ENCODE measurements at regions not wholly inside any gene's neighbourhood (a gene's known extent, or its start where the extent isn't known, plus 50 kb on each side); places are given as distances from the start of the nearest gene placed in this dataset.

DNA sequence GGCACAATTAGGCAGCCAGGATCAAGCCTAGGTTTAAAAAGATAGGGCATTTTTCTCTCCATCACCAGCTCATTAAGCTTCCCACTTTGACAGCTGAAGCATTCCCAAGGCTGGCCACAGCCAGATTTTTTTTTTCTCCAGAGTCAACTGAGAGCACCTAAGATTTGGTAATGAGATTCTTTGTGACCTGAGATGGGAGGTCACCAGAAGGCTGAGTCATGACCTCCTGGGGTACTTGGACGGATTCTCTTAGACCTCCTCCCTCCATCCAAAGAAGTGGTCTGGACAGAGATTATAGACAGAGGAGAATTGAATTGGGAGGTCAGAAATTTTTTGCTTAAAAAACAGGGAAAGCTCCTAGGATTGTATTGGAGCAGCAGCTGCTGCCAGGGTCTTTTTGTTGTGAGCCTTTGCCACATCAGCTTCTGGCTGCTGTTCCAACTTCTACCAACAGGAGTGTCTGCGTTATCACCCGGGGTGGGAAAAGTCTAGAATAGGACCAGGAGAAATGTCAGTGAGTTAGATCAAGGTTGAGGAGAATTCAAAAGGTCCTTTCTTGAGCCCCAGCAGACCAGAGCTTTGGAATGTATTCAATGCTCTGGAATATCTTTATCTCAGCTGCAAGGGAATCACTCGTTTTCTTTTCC is 221.2 kb upstream of the N4BP1 start:
- Histone ChIP-seq H3K36me3 (replicated peaks; ENCODE audit: insufficient read depth, low read depth) (no peaks in the 10 kb centered on the region), H3K27me3 (no peaks in the 10 kb centered on the region), H3K9me3 (ENCODE audit: low read depth) (no peaks in the 10 kb centered on the region), H2AFZ (no peak overlapping the region), H3K4me1 (ENCODE audit: insufficient read depth) (no peaks in the 10 kb centered on the region), H3K4me2 (no peak overlapping the region), H3K79me2 (no peaks in the 10 kb centered on the region), H3K27ac (no peak overlapping the region), H4K20me1 (ENCODE audit: insufficient read depth, poor library complexity, severe bottlenecking) (no peaks in the 10 kb centered on the region), H3K9me2 (replicated peaks; ENCODE audit: insufficient read depth) (no peaks in the 10 kb centered on the region), H3K4me3 (no peak overlapping the region)
- no peak for DNase-seq (ENCODE audit: low spot score)
- TF ChIP-seq, protein P1, sequence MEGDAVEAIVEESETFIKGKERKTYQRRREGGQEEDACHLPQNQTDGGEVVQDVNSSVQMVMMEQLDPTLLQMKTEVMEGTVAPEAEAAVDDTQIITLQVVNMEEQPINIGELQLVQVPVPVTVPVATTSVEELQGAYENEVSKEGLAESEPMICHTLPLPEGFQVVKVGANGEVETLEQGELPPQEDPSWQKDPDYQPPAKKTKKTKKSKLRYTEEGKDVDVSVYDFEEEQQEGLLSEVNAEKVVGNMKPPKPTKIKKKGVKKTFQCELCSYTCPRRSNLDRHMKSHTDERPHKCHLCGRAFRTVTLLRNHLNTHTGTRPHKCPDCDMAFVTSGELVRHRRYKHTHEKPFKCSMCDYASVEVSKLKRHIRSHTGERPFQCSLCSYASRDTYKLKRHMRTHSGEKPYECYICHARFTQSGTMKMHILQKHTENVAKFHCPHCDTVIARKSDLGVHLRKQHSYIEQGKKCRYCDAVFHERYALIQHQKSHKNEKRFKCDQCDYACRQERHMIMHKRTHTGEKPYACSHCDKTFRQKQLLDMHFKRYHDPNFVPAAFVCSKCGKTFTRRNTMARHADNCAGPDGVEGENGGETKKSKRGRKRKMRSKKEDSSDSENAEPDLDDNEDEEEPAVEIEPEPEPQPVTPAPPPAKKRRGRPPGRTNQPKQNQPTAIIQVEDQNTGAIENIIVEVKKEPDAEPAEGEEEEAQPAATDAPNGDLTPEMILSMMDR (IDR thresholded peaks at IDR 0.05; ENCODE audit: poor library complexity), result peak; percentile 16
- TF ChIP-seq EZH2 (IDR thresholded peaks at IDR 0.05; ENCODE audit: borderline replicate concordance), result no peak
- 33% methylated on average over 4 of the region's 4 CpGs for WGBS (ENCODE audit: low lambda C conversion rate, missing lambda C conversion rate)

DNA sequence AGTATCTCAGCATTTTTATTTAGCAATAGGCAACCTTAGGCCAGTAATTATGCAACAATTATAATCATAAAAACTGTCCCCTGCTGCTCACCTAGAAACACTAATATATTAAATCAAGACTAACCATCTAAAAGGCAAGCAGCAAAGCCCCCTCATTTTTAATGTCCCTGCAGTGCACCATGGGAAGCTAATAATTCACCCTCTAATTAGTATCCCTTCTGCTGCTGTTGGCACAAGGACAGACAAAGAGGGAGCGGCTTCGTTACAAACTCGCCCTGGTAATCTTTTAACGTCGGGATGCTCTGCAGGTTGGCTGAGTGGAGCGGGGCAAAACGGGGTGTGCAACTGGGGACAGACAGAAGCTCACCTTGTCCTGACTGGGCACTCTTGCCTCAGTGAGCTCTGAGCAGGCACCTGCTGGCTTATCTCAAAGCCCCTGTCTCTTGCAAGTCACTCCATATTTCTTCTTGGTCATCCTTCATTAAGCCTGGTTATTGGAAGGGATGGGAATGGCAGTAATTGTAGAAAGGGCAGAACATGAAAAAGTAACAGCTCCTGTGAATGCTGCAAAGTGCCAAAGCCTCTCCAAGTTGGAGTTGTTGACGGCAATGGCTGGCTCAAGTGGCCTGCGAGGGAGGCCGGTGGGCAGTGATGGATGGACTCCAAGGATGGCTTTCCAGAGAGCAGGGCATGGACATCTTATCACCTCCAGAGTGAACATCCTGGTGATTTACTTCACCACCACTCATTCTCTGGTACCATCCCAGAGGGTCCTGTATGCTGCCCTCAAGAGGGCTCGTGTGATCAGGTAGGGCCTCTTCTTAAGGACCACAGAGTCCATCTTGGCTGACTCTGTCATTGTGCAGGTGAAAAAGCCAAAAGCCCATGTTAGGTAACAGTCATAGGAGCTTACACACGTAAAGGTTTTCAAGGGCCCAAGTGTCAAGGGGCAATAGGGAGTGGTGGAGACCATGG is 219.6 kb upstream of the N4BP1 start:
- Histone ChIP-seq H3K79me2 (no peaks in the 10 kb centered on the region), H3K4me1 (ENCODE audit: insufficient read depth) (no peaks in the 10 kb centered on the region), H3K36me3 (replicated peaks; ENCODE audit: insufficient read depth, low read depth) (no peaks in the 10 kb centered on the region), H3K27ac (no peak overlapping the region), H2AFZ (no peak overlapping the region), H3K27me3 (no peaks in the 10 kb centered on the region), H3K9me3 (ENCODE audit: low read depth) (no peaks in the 10 kb centered on the region), H4K20me1 (ENCODE audit: insufficient read depth, poor library complexity, severe bottlenecking) (no peaks in the 10 kb centered on the region), H3K9me2 (replicated peaks; ENCODE audit: insufficient read depth) (no peaks in the 10 kb centered on the region), H3K4me3 (no peak overlapping the region), H3K4me2 (no peak overlapping the region)
- 93% methylated on average over 12 of the region's 12 CpGs for WGBS (ENCODE audit: low lambda C conversion rate, missing lambda C conversion rate)
- no peak for DNase-seq (ENCODE audit: low spot score)
- TF ChIP-seq, protein P1 (IDR thresholded peaks at IDR 0.05; ENCODE audit: poor library complexity), result no peak
- TF ChIP-seq EZH2phosphoT487 (IDR thresholded peaks at IDR 0.05; ENCODE audit: low read depth, severe bottlenecking, unreplicated experiment) (no peak), EZH2 (IDR thresholded peaks at IDR 0.05; ENCODE audit: borderline replicate concordance) (no peak)

DNA sequence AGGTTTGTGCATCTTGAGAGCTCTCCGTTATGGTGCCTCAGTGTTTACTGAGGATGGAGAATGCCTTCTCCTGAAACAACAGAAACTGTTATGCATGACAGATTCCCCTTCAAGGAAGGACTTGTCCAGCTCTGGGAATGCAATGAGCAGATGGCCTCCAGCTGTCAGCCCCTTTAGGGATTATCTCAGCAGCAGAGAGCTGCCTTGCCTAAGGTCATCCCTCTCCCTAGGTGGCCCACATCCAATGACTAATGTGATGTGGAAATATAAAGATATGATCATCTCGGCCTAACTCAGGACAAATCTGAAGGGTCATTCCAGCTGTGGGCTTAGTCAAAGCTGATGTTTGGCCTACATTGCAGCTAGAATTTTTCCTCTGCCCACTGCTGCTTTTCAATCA is 214.3 kb upstream of the N4BP1 start:
- no peaks in the 10 kb centered on the region for H3K36me3 ChIP-seq (replicated peaks; ENCODE audit: insufficient read depth, low read depth)
- H3K27me3 ChIP-seq, result no peaks in the 10 kb centered on the region
- 80% methylated on average over 2 of the region's 2 CpGs for WGBS (ENCODE audit: low lambda C conversion rate, missing lambda C conversion rate)
- no peak for DNase-seq (ENCODE audit: low spot score)
- H3K4me1 ChIP-seq (ENCODE audit: insufficient read depth), result no peaks in the 10 kb centered on the region
- H3K27ac ChIP-seq, result no peak overlapping the region
- H3K79me2 ChIP-seq, result no peaks in the 10 kb centered on the region
- H3K4me2 ChIP-seq, result no peak overlapping the region
- no peak for TF ChIP-seq EZH2phosphoT487 (IDR thresholded peaks at IDR 0.05; ENCODE audit: low read depth, severe bottlenecking, unreplicated experiment)
- H3K9me3 ChIP-seq (ENCODE audit: low read depth), result no peaks in the 10 kb centered on the region
- no peak overlapping the region for H3K4me3 ChIP-seq
- no peaks in the 10 kb centered on the region for H3K9me2 ChIP-seq (replicated peaks; ENCODE audit: insufficient read depth)
- no peaks in the 10 kb centered on the region for H4K20me1 ChIP-seq (ENCODE audit: insufficient read depth, poor library complexity, severe bottlenecking)
- H2AFZ ChIP-seq, result no peak overlapping the region

DNA sequence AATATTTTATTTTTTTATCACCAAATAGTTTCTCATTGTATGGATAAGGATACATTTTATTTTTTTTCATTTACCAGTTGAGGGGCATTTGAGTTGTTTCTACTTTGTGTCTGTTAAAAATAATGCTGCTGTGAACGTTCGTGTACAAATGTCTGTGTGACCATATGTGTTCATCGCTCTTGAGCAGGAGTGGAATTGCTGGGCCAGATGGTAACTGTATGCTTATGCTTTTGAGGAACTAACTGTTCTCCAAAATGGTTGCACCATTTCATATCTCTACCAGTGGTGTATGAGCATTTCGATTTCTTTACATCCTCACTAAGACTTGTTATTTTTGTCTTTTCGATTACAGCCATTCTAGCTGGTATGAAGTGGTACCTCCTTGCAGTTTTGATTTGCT is 212.5 kb upstream of the N4BP1 start:
- H4K20me1 ChIP-seq (ENCODE audit: insufficient read depth, poor library complexity, severe bottlenecking), result no peaks in the 10 kb centered on the region

More for the DNA sequence above, 212.5 kb upstream of the N4BP1 start:
- Histone ChIP-seq H3K27me3 (no peaks in the 10 kb centered on the region), H3K36me3 (replicated peaks; ENCODE audit: insufficient read depth, low read depth) (no peaks in the 10 kb centered on the region), H2AFZ (no peak overlapping the region), H3K27ac (no peak overlapping the region), H3K9me2 (replicated peaks; ENCODE audit: insufficient read depth) (no peaks in the 10 kb centered on the region), H3K79me2 (no peaks in the 10 kb centered on the region), H3K9me3 (ENCODE audit: low read depth) (no peaks in the 10 kb centered on the region), H3K4me3 (no peak overlapping the region), H3K4me2 (no peak overlapping the region), H3K4me1 (ENCODE audit: insufficient read depth) (no peaks in the 10 kb centered on the region)
- DNase-seq (ENCODE audit: low spot score), result no peak
- TF ChIP-seq EZH2phosphoT487 (IDR thresholded peaks at IDR 0.05; ENCODE audit: low read depth, severe bottlenecking, unreplicated experiment) (no peak), EZH2 (IDR thresholded peaks at IDR 0.05; ENCODE audit: borderline replicate concordance) (no peak)
- TF ChIP-seq, protein P1 (IDR thresholded peaks at IDR 0.05; ENCODE audit: poor library complexity), result no peak
- 89% methylated on average over 5 of the region's 5 CpGs for WGBS (ENCODE audit: low lambda C conversion rate, missing lambda C conversion rate)

Measured in hepatocyte (in vitro differentiated cells).